ENCODE measurements at regions not wholly inside any gene's neighbourhood (a gene's known extent, or its start where the extent isn't known, plus 50 kb on each side); places are given as distances from the start of the nearest gene placed in this dataset.

DNA sequence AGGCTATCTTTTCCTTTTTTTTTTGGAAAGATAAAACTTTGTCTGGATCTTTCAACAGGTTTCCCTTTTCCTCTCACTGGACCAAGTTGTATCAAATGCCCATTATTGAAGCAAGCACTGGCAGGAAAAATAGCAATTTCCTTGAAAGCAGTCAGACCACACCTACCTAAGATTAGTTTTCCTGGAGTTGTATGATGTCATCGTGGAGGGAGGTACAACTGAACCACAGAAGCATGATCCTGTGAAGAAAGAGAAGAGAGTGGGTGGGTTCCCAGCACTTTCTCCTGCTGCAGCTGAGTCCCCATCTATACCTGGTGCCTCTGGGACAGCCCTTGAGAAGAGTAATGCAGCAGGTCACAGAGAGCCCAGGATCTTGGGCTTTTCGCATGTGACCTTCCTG, 63.6 kb upstream of the ERCC4 start:
- TF ChIP-seq, protein P1, sequence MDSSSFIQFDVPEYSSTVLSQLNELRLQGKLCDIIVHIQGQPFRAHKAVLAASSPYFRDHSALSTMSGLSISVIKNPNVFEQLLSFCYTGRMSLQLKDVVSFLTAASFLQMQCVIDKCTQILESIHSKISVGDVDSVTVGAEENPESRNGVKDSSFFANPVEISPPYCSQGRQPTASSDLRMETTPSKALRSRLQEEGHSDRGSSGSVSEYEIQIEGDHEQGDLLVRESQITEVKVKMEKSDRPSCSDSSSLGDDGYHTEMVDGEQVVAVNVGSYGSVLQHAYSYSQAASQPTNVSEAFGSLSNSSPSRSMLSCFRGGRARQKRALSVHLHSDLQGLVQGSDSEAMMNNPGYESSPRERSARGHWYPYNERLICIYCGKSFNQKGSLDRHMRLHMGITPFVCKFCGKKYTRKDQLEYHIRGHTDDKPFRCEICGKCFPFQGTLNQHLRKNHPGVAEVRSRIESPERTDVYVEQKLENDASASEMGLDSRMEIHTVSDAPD (CRISPR knock-in tag; IDR thresholded peaks at IDR 0.05): no peak
- no peak for TF ChIP-seq POLR2AphosphoS5 (IDR thresholded peaks at IDR 0.05; ENCODE audit: low read depth, low read length)
- TF ChIP-seq, protein P2, sequence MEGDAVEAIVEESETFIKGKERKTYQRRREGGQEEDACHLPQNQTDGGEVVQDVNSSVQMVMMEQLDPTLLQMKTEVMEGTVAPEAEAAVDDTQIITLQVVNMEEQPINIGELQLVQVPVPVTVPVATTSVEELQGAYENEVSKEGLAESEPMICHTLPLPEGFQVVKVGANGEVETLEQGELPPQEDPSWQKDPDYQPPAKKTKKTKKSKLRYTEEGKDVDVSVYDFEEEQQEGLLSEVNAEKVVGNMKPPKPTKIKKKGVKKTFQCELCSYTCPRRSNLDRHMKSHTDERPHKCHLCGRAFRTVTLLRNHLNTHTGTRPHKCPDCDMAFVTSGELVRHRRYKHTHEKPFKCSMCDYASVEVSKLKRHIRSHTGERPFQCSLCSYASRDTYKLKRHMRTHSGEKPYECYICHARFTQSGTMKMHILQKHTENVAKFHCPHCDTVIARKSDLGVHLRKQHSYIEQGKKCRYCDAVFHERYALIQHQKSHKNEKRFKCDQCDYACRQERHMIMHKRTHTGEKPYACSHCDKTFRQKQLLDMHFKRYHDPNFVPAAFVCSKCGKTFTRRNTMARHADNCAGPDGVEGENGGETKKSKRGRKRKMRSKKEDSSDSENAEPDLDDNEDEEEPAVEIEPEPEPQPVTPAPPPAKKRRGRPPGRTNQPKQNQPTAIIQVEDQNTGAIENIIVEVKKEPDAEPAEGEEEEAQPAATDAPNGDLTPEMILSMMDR (CRISPR knock-in tag; IDR thresholded peaks at IDR 0.05): no peak
- no peak for TF ChIP-seq EP300 (IDR thresholded peaks at IDR 0.05; ENCODE audit: low read depth in 2 of 2, low read length in 2 of 2)
- no peak for TF ChIP-seq EP300 (CRISPR knock-in tag; IDR thresholded peaks at IDR 0.05; ENCODE audit: borderline replicate concordance)
